Smooth muscle cell (in vitro differentiated cells): ENCODE measurements at regions not wholly inside any gene's neighbourhood (a gene's known extent, or its start where the extent isn't known, plus 50 kb on each side); places are given as distances from the start of the nearest gene placed in this dataset.

ENCODE experiments used
- DNase-seq: peaks from one replicate; lab custom pipeline; 2025; ENCODE audit not compliant: unreplicated experiment; lab: John Stamatoyannopoulos, UW
- H2AFZ ChIP-seq: fragments of 200-600 bp; sonication (generic); 2 replicates; pipeline ENCODE4 v1.6.0; 2016; ENCODE audit warnings: antibody characterized with exemption, low read depth, mild to moderate bottlenecking
- H3F3A ChIP-seq: fragments of 200-600 bp; sonication (generic); 2 replicates; pipeline ENCODE4 v1.6.0; 2017; ENCODE audit warnings: antibody characterized with exemption, low read depth
- H3K27ac ChIP-seq: fragments of 200-600 bp; sonication (generic); 2 replicates; pipeline ENCODE4 v1.5.1; 2016; ENCODE audit warnings: low read depth, mild to moderate bottlenecking
- H3K27me3 ChIP-seq: fragments of 200-600 bp; sonication (generic); 2 replicates; pipeline ENCODE4 v1.6.1; 2016; ENCODE audit warnings: low read depth, mild to moderate bottlenecking
- H3K36me3 ChIP-seq: fragments of 200-600 bp; sonication (generic); 2 replicates; pipeline ENCODE4 v1.5.1; 2016; ENCODE audit warnings: low read depth
- H3K4me1 ChIP-seq: fragments of 200-600 bp; sonication (generic); 2 replicates; pipeline ENCODE4 v1.5.1; 2016; ENCODE audit warnings: low read depth
- H3K4me2 ChIP-seq: fragments of 200-600 bp; sonication (generic); 2 replicates; pipeline ENCODE4 v1.6.0; 2016; ENCODE audit warnings: mild to moderate bottlenecking
- H3K4me3 ChIP-seq: fragments of 200-600 bp; sonication (generic); 2 replicates; pipeline ENCODE4 v1.5.1; 2016; ENCODE audit warnings: mild to moderate bottlenecking
- H3K79me2 ChIP-seq: fragments of 200-600 bp; sonication (generic); 2 replicates; pipeline ENCODE4 v1.6.0; 2016; ENCODE audit warnings: low read depth, mild to moderate bottlenecking
- H3K9ac ChIP-seq: fragments of 200-600 bp; sonication (generic); 2 replicates; pipeline ENCODE4 v1.6.0; 2016; ENCODE audit warnings: low read depth
- H3K9me3 ChIP-seq: fragments of 200-600 bp; sonication (generic); replicated peaks from 2 replicates; pipeline ENCODE4 v1.5.1; 2016; ENCODE audit warnings: low read depth
- H4K20me1 ChIP-seq: fragments of 200-600 bp; sonication (generic); 2 replicates; pipeline ENCODE4 v1.6.0; 2016; ENCODE audit warnings: low read depth
- WGBS: methylation state at CpG from one replicate; pipeline ENCODE4 v1.1.7; 2016; ENCODE audit warnings: low lambda C conversion rate; 5-methylcytosine and 5-hydroxymethylcytosine counted together
- TF ChIP-seq, protein P1 (sequence below): fragments of 200-600 bp; sonication (generic); IDR thresholded peaks from 2 replicates; pipeline ENCODE4 v1.5.1; 2017; ENCODE audit warnings: borderline replicate concordance, mild to moderate bottlenecking, antibody characterized with exemption; ENCODE audit not compliant: insufficient read depth, poor library complexity, severe bottlenecking

DNA sequence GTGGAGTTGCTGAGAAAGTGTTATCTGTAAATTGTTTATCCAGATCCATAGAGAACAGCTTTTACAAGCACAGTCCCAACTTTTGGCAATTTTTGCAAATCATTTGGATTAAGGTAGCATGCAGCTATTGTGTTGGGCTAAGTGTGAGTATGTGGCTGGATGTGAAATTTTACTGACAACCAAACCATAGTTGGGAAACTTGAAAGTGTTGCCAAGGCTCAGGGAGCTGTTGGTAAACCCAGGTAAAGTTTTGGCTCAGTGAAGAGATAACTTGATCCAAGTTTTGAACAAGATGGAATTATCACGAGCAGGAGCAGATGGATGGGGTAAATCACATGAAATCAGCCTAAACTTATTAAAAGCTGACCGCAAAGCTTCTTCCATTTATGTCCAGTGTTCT, 90.0 kb upstream of the HES1 start:
- Histone ChIP-seq H4K20me1 (no peaks in the 10 kb centered on the region), H2AFZ (no peak overlapping the region), H3K36me3 (no peaks in the 10 kb centered on the region), H3K79me2 (no peaks in the 10 kb centered on the region), H3K4me2 (no peak overlapping the region), H3K27ac (no peak overlapping the region), H3K4me3 (no peak overlapping the region), H3K9me3 (no peaks in the 10 kb centered on the region), H3K4me1 (peaks cover 7% of the 10 kb centered on the region), H3K9ac (no peak overlapping the region), H3K27me3 (no peaks in the 10 kb centered on the region), H3F3A (no peaks in the 10 kb centered on the region)
- TF ChIP-seq, protein P1, sequence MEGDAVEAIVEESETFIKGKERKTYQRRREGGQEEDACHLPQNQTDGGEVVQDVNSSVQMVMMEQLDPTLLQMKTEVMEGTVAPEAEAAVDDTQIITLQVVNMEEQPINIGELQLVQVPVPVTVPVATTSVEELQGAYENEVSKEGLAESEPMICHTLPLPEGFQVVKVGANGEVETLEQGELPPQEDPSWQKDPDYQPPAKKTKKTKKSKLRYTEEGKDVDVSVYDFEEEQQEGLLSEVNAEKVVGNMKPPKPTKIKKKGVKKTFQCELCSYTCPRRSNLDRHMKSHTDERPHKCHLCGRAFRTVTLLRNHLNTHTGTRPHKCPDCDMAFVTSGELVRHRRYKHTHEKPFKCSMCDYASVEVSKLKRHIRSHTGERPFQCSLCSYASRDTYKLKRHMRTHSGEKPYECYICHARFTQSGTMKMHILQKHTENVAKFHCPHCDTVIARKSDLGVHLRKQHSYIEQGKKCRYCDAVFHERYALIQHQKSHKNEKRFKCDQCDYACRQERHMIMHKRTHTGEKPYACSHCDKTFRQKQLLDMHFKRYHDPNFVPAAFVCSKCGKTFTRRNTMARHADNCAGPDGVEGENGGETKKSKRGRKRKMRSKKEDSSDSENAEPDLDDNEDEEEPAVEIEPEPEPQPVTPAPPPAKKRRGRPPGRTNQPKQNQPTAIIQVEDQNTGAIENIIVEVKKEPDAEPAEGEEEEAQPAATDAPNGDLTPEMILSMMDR = no peak
- WGBS = 93% methylated on average over 2 of the region's 2 CpGs
- DNase-seq = no peak

DNA sequence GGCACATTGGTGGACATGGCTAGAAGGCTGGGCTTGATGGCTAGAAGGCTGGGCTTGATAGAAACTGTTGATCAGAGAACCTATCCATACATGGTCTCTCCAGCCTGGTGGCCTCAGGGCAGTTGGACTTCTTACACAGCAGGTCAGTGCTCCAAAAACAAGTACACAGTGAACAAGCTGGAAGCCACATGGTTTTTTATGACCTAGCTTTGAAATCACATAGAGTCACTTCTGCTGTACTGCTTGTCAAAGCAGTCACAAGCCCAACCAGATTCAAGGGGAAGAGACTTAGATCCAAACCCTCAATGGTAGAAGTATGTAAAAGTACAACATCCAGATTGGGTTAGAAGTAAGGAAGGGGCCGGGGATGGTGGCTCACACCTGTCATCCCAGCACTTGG, 89.4 kb upstream of the HES1 start:
- Histone ChIP-seq H3K4me3 (no peak overlapping the region), H3K9me3 (no peaks in the 10 kb centered on the region), H3K27ac (no peak overlapping the region), H3K79me2 (no peaks in the 10 kb centered on the region), H4K20me1 (no peaks in the 10 kb centered on the region), H3K9ac (no peak overlapping the region), H3F3A (no peaks in the 10 kb centered on the region), H3K4me1 (peaks cover 7% of the 10 kb centered on the region), H2AFZ (no peak overlapping the region), H3K4me2 (no peak overlapping the region), H3K36me3 (no peaks in the 10 kb centered on the region), H3K27me3 (no peaks in the 10 kb centered on the region)
- DNase-seq = no peak
- TF ChIP-seq, protein P1 = no peak
- 100% methylated on average over 1 of the region's 1 CpG for WGBS

DNA sequence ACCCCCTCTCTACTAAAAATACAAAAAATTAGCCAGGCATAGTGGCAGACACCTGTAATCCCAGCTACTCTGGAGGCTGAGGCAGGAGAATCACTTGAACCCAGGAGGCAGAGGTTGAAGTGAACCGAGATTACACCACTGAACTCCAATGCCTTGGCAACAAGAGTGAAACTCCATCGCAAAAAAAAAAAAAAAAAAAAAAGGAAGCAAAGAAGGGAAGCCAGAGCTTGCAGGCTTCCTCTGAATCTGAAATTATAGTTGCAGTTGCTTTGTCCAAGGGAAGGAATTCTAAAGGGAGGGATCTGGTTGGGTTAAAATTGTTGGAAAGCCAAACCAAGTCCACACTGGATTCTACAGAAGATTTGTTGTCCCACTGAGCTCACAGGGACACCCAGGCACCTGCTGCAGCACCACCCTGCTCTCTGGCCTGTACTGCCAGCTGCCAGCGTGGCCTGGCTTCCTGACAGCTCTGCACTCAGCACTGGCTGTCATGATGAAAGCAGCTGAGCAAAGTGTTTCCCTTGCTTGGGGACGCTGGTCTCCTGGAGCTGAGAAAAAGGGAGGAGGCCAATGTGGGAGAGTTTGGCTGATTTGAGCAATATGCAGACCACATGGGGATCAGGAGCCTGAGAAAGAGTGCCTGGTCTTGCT, 88.8 kb upstream of the HES1 start:
- Histone ChIP-seq H3K79me2 (no peaks in the 10 kb centered on the region), H3K9ac (no peak overlapping the region), H3K4me3 (no peak overlapping the region), H3K9me3 (no peaks in the 10 kb centered on the region), H3K36me3 (no peaks in the 10 kb centered on the region), H2AFZ (no peak overlapping the region), H3K4me2 (no peak overlapping the region), H3K4me1 (peaks cover 7% of the 10 kb centered on the region), H3K27ac (no peak overlapping the region), H3K27me3 (no peaks in the 10 kb centered on the region), H4K20me1 (no peaks in the 10 kb centered on the region), H3F3A (no peaks in the 10 kb centered on the region)
- no peak for DNase-seq
- TF ChIP-seq, protein P1 = no peak
- 61% methylated on average over 4 of the region's 4 CpGs for WGBS

DNA sequence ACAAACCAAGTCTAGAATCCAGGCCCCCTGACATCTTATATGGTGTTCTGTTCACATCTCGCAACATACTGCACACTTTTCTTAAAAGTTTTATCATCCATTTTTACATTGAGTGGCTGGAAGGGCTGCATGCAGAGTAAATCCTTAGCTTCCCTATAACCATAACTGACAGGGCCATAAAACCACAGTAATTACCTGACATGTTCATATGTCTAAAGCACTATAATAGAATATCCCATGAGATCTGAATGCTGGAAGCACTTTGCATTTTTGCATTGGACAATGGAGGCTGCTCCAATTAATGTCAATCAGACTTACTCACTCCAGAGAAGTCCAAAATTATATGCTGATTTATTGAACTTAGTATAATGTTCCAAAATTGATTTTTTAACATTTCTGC, 86.6 kb upstream of the HES1 start:
- WGBS = 100% methylated on average over 1 of the region's 1 CpG
- no peaks in the 10 kb centered on the region for H3K36me3 ChIP-seq
- no peak overlapping the region for H3K9ac ChIP-seq
- no peaks in the 10 kb centered on the region for H3K79me2 ChIP-seq
- TF ChIP-seq, protein P1 = no peak
- H4K20me1 ChIP-seq = no peaks in the 10 kb centered on the region
- no peaks in the 10 kb centered on the region for H3K4me1 ChIP-seq
- no peak overlapping the region for H3K4me3 ChIP-seq
- H3K27me3 ChIP-seq = no peaks in the 10 kb centered on the region
- H3K27ac ChIP-seq = no peak overlapping the region
- H3K9me3 ChIP-seq = no peaks in the 10 kb centered on the region
- no peak for DNase-seq
- H3F3A ChIP-seq = no peaks in the 10 kb centered on the region
- no peak overlapping the region for H3K4me2 ChIP-seq
- H2AFZ ChIP-seq = no peak overlapping the region
